ENCODE measurements at regions not wholly inside any gene's neighbourhood (a gene's known extent, or its start where the extent isn't known, plus 50 kb on each side); places are given as distances from the start of the nearest gene placed in this dataset.

DNA sequence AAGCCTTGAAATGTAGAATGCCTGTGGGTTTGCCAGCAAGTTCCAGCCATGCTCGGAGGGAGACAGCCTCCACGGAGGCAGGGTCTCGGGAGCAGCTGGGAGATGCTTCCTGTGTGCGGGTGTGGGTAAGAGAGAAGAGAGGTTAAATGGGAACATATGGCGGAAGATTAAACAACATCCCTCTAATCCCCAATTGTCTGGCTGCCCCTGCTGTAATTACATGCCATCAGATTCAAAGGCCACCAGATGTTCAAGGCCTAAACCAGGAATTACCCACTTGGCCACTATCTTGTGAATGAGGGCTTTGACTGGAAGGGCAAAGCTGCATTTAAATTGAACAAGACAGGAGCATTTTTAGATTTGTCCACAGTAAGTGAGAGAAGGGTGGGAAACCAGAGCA lies 81.4 kb upstream of the BACE2 start:
- DNase-seq = no peak

- DNase-seq = peak; percentile 51
These were observed 77.0 kb upstream of the BACE2 start for GRCh38 chr21:41090981-41091380.

- no peak for DNase-seq
These were observed 76.3 kb upstream of the BACE2 start for GRCh38 chr21:41091616-41092015.

GRCh38 chr21:41092312-41092711 lies 75.6 kb upstream of the BACE2 start:
- no peak for DNase-seq

DNA sequence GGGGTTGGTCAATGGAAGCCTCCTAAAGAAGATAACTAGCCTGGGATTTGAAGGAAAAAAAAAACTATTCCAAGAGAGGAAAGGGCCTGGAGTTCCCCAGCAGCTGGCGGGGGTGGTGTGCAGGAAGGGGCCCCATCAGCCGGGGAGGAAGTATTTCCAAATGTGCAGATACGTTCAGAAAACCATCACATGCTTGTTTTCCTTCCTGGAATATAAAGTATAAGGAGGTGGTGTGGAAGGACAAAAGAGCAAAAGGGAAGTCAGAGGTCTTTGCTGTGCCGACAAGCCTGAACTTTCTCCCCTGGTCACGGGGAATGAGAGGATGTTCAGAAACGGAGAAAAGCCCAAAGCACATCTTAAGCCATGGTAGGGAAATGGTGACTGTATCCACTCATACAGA lies 72.0 kb upstream of the BACE2 start:
- DNase-seq = no peak

DNA sequence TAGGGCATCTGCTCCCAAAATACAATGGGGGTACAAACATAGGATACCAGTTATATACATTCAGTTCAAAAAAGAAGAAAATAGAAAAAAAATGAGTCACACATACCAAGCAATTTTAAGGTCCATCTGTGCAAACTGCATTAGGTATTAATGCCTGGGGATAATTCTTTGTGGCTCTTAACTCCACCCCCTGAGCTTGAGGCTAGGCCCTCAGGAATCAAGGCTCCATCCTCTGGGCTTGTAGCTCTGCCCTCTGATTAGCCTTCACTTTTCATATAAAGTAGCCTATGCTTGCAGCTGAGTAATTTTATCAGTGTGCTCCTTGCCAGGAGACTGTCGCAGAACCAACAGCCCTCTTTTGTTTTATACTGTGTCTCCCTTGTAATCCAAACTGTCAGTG lies 69.9 kb upstream of the BACE2 start:
- DNase-seq = no peak

DNA sequence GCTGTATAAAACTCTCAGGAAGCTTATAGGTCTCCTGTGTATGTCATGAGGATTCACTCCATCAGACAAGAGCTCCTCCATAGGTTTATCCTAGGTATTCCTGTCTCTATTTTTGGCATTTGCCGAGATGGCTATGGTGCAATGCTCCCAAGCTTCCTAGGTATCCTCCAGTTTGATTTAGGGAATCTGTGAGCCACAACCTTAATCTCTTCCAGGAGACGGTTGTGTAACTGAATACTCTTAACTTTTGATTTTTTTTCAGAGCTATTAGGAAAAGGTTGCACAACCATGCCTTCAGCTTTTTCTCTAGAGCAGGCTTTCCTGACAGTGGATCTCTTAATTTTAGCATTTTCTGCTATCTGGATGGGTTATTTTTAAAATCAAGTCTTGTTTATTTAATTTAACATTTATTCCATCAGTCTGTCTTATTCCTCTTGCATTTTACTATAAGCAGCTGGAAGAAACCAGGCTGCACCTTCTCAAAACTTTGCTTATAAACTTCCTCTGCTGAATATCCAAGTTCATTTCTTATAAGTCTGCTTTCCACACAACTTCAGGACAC lies 69.4 kb upstream of the BACE2 start:
- no peak for DNase-seq

DNA sequence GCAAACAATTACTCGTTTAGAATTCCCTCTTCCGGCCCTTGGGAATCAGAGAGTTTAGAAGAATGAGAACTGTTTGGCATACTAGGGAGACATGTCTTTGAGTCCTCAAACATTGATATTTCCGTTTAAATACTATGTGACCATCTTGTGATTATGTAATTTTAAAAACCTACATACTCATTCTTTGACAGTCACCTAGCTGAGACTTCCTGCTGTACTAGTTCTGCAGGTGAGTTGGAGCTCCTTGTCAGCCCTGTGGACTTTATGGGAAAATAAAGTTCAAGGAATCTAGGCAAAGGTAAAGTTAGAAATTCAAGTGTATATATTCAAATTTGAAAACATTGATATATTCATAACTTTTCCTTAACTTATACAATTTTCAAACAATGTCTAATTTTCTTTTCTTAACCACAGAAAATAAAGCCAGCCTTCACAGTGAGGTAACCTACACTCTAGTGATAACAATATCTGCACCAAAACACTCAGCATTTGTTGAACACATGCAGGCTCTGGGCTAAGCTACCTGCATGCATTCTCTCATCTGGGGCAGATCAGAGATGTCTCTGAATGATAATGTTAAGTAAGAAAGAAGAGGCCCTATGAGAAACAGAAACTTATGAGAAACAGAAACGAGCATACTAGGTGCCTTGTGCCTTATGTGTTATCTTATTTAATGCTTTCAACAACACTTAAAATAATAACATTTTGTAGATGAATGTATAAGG lies 67.0 kb upstream of the BACE2 start:
- no peak for DNase-seq

- no peak for DNase-seq
These were observed 65.7 kb upstream of the BACE2 start for GRCh38 chr21:41102281-41102680.

GRCh38 chr21:41107602-41108001 lies 60.4 kb upstream of the BACE2 start:
- no peak for DNase-seq

- DNase-seq = no peak
These were observed 59.0 kb upstream of the BACE2 start for GRCh38 chr21:41108668-41109585.

GRCh38 chr21:41110161-41110560 lies 57.8 kb upstream of the BACE2 start:
- DNase-seq = no peak

GRCh38 chr21:41110664-41111063 lies 57.3 kb upstream of the BACE2 start:
- no peak for DNase-seq

GRCh38 chr21:41111681-41112080 lies 56.3 kb upstream of the BACE2 start:
- no peak for DNase-seq

DNA sequence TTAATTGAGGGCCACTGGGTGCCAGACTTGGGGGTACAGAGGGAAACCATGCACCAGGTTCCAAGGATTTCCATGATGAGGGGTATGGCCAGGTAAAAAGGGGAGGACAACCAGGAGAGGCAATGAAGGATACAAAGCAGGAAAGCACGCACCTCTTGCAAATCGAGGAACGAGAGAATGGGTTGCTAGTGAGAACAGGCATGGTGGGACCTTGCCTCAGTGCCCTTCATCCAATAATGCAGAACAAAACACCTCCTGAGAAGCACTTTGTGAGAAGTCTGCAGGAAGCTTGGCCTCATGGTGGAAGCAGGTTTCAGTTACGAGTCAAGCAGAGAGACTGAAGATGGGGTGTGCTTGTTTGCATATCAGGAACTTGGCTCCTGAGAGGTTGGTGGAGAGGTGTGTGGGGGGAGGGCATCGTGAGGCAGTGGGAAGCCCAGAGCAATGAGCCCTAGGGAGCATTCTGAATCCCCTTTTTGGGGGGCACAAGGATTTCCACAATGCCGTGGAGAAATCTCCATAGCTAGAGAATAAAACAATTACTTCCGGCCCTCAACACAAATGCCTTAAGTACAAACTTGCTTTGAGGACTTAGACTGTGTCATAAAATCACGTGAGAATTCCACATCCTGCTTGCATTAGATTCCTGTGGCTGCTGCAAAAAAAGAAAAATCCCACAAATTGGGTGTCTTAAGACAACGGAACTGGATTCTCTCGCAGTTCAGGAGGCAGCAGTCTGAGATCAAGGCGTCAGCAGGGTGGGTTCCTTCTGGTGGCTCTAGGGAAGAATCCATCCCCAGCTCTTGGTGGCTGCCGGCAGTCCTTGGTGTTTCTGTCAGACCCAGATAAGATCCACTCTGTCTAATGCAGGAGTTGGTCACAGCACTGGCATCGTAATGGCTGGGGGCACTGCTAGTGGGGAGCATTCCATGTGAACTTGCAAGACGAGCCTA lies 54.9 kb upstream of the BACE2 start:
- DNase-seq = peak; percentile 41

- DNase-seq = no peak
These were observed 52.1 kb upstream of the BACE2 start for GRCh38 chr21:41115851-41116250.

Data from NCI-H187 treated with DMSO at 0.1 percent for 48 hours (cell line).